ENCODE measurements at regions not wholly inside any gene's neighbourhood (a gene's known extent, or its start where the extent isn't known, plus 50 kb on each side); places are given as distances from the start of the nearest gene placed in this dataset.

- no peaks in the 10 kb centered on the region for H3K9me3 ChIP-seq (ENCODE audit: control insufficient read depth, insufficient read depth, low read depth, low read length)
- ChIA-PET POLR2A (no interaction called here), CTCF (no interaction called here)
- TF ChIP-seq ZNF354C (tag by site-specific recombination; IDR thresholded peaks at IDR 0.05; ENCODE audit: borderline replicate concordance, low read depth), result no peak
- TF ChIP-seq ZNF658 (tag by site-specific recombination; IDR thresholded peaks at IDR 0.05), result no peak
- no peak for TF ChIP-seq ZNF433 (tag by site-specific recombination; IDR thresholded peaks at IDR 0.05; ENCODE audit: low read depth)
- no peak for TF ChIP-seq KLF1 (tag by site-specific recombination; IDR thresholded peaks at IDR 0.05)
- no peak for TF ChIP-seq ZSCAN30 (tag by site-specific recombination; IDR thresholded peaks at IDR 0.05)
- no peak for TF ChIP-seq ZFP69B (tag by site-specific recombination; IDR thresholded peaks at IDR 0.05)
- no peak for TF ChIP-seq RBAK (tag by site-specific recombination; IDR thresholded peaks at IDR 0.05)
- TF ChIP-seq ZXDB (tag by site-specific recombination; IDR thresholded peaks at IDR 0.05), result no peak
- TF ChIP-seq ZBTB26 (tag by site-specific recombination; optimal IDR thresholded peaks at IDR 0.05), result no peak
- TF ChIP-seq ZNF600 (tag by site-specific recombination; IDR thresholded peaks at IDR 0.05), result no peak
- no peak for TF ChIP-seq ZNF423 (tag by site-specific recombination; IDR thresholded peaks at IDR 0.05)
- TF ChIP-seq ZSCAN23 (tag by site-specific recombination; IDR thresholded peaks at IDR 0.05), result no peak
- no peaks in the 10 kb centered on the region for H3K4me1 ChIP-seq (ENCODE audit: control insufficient read depth, insufficient read depth, low read length)
- no peaks in the 10 kb centered on the region for H3K36me3 ChIP-seq (ENCODE audit: control insufficient read depth in 2 of 2, insufficient read depth in 1 of 2, low read length in 2 of 2)
- no peak overlapping the region for H3K27ac ChIP-seq (ENCODE audit: extremely low read depth, low read depth, low read length)
- H3K4me3 ChIP-seq (ENCODE audit: low read depth, low read length), result no peak overlapping the region
These were observed 330.9 kb upstream of the PPP1R2C start for GRCh38 chrX:43108828-43109227.

DNA sequence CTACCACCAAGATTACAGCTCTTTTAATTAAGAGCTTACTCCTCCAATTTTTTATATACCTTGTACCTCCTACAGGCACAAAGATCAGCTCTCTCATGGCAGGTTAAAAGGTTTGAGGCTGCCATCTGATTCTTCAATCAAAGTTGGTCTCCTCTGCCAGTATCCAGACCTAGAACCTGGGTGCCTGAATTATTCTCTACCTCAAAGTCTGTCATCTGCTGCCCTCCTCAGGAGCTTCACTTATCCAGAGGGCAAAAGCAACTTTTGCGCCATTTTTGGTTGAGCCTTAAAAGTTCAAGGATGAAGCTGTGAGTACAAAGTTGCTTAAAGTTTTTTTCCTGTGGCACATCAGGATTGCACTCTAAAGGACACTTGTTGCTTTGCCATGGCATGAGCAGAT, 343.7 kb upstream of the PPP1R2C start:
- ChIA-PET CTCF (interaction anchor here (0.8 to 1.2 kb wide), 4 partner anchors 11 to 1214 kb away, joined by 3 to 5 read pairs (median 4); no protein-coding TSS in a partner anchor), POLR2A (no interaction called here)
- Histone ChIP-seq H3K4me1 (ENCODE audit: control insufficient read depth, insufficient read depth, low read length) (no peaks in the 10 kb centered on the region), H3K27ac (ENCODE audit: extremely low read depth, low read depth, low read length) (no peak overlapping the region), H3K4me3 (ENCODE audit: low read depth, low read length) (no peak overlapping the region), H3K9me3 (ENCODE audit: control insufficient read depth, insufficient read depth, low read depth, low read length) (no peaks in the 10 kb centered on the region), H3K36me3 (ENCODE audit: control insufficient read depth in 2 of 2, insufficient read depth in 1 of 2, low read length in 2 of 2) (no peaks in the 10 kb centered on the region)
- TF ChIP-seq KLF7 (tag by site-specific recombination; IDR thresholded peaks at IDR 0.05; ENCODE audit: borderline replicate concordance) (no peak), IKZF3 (tag by site-specific recombination; IDR thresholded peaks at IDR 0.05) (no peak), ZSCAN23 (tag by site-specific recombination; IDR thresholded peaks at IDR 0.05) (no peak), ZNF404 (tag by site-specific recombination; IDR thresholded peaks at IDR 0.05) (no peak), ZNF311 (tag by site-specific recombination; IDR thresholded peaks at IDR 0.05; ENCODE audit: borderline replicate concordance) (no peak), MZF1 (tag by site-specific recombination; IDR thresholded peaks at IDR 0.05; ENCODE audit: borderline replicate concordance) (no peak), ZNF2 (tag by site-specific recombination; IDR thresholded peaks at IDR 0.05) (no peak), RBAK (tag by site-specific recombination; IDR thresholded peaks at IDR 0.05) (no peak), HOXD13 (CRISPR knock-in tag; IDR thresholded peaks at IDR 0.05; ENCODE audit: borderline replicate concordance) (no peak), ZNF544 (tag by site-specific recombination; IDR thresholded peaks at IDR 0.05) (no peak), GLI2 (tag by site-specific recombination; IDR thresholded peaks at IDR 0.05; ENCODE audit: borderline replicate concordance, low read depth) (no peak), ZNF146 (tag by site-specific recombination; IDR thresholded peaks at IDR 0.05) (no peak), ZNF837 (tag by site-specific recombination; IDR thresholded peaks at IDR 0.05) (no peak), ZNF621 (tag by site-specific recombination; IDR thresholded peaks at IDR 0.05) (no peak), ZNF660 (tag by site-specific recombination; IDR thresholded peaks at IDR 0.05) (no peak), ZNF558 (tag by site-specific recombination; IDR thresholded peaks at IDR 0.05) (no peak), ZNF175 (tag by site-specific recombination; IDR thresholded peaks at IDR 0.05) (no peak), ZNF561 (tag by site-specific recombination; IDR thresholded peaks at IDR 0.05; ENCODE audit: borderline replicate concordance) (no peak), GFI1B (tag by site-specific recombination; IDR thresholded peaks at IDR 0.05) (no peak), ZNF214 (tag by site-specific recombination; IDR thresholded peaks at IDR 0.05; ENCODE audit: borderline replicate concordance) (no peak)
